Uterus (tissue), 2 donors: ENCODE measurements at regions not wholly inside any gene's neighbourhood (a gene's known extent, or its start where the extent isn't known, plus 50 kb on each side); places are given as distances from the start of the nearest gene placed in this dataset.

Experiments used
- CTCF ChIP-seq, 4 experiments: fragments of 200-600 bp in 2 of 4; fragments of 450-650 bp in 2 of 4; sonication (generic) in 2 of 4; IDR thresholded peaks; one replicate each; pipeline ENCODE4 v1.5.1; 2016 to 2019; ENCODE audit warnings: antibody characterized with exemption in 4 of 4, mild to moderate bottlenecking in 2 of 4, moderate library complexity in 1 of 4
- POLR2A ChIP-seq, 2 donors: fragments of 450-650 bp; IDR thresholded peaks; one replicate each; pipeline ENCODE4 v1.6.1; 2016; ENCODE audit warnings: antibody characterized with exemption in 2 of 2, mild to moderate bottlenecking in 1 of 2, moderate library complexity in 1 of 2

- TF ChIP-seq CTCF (IDR thresholded peaks at IDR 0.05) = no peak
- no peak for TF ChIP-seq POLR2A (IDR thresholded peaks at IDR 0.05)
Observed at GRCh38 chr16:50957056-50957455, 194.0 kb downstream of the SALL1 start.
